HEK293 (cell line): ENCODE measurements at regions not wholly inside any gene's neighbourhood (a gene's known extent, or its start where the extent isn't known, plus 50 kb on each side); places are given as distances from the start of the nearest gene placed in this dataset.

Experiments
- CTCF ChIA-PET: fragments of 350-600 bp; formaldehyde crosslinking; extraction: SDS; loops from one replicate; lab custom pipeline; 2021; ENCODE audit warnings: antibody characterized with exemption; lab: Yijun Ruan, JAX
- POLR2A ChIA-PET: fragments of 300-600 bp; formaldehyde crosslinking; extraction: SDS; loops from one replicate; lab custom pipeline; 2020; ENCODE audit warnings: antibody characterized with exemption, inconsistent platforms; lab: Yijun Ruan, JAX
- H3K27ac ChIP-seq: fragments of 200-500 bp; sonication (Bioruptor generic); 2 replicates; pipeline ENCODE4 v1.5.1; 2014; ENCODE audit warnings: low read depth, low read length, control low read depth, inconsistent platforms; ENCODE audit errors: extremely low read depth
- H3K36me3 ChIP-seq, 2 experiments: fragments of 200-500 bp in 1 of 2; sonication (Bioruptor generic) in 1 of 2; 1 replicate in 1 of 2; 2 replicates in 1 of 2; pipeline ENCODE4 v1.5.1; 2014 to 2017; ENCODE audit warnings: inconsistent platforms in 2 of 2, low read length in 2 of 2; ENCODE audit not compliant: control insufficient read depth in 2 of 2, insufficient read depth in 1 of 2
- H3K4me1 ChIP-seq: fragments of 200-500 bp; sonication (Bioruptor generic); 2 replicates; pipeline ENCODE4 v1.5.1; 2014; ENCODE audit warnings: mild to moderate bottlenecking, low read length, inconsistent platforms; ENCODE audit not compliant: control insufficient read depth, insufficient read depth
- H3K4me3 ChIP-seq: 2 replicates; pipeline ENCODE4 v1.5.1; 2011; ENCODE audit warnings: low read depth, mild to moderate bottlenecking, control low read depth, low read length, moderate library complexity
- H3K9me3 ChIP-seq: fragments of 200-500 bp; sonication (Bioruptor generic); 2 replicates; pipeline ENCODE4 v1.5.1; 2014; ENCODE audit warnings: low read depth, low read length, inconsistent platforms; ENCODE audit not compliant: control insufficient read depth, insufficient read depth
- BCL11A ChIP-seq: fragments of 450-650 bp; formaldehyde crosslinking; IDR thresholded peaks from 2 replicates; pipeline ENCODE4 v1.5.1; 2016; ENCODE audit warnings: low read depth, missing biosample characterization, missing genetic modification characterization
- FEZF1 ChIP-seq: fragments of 450-650 bp; formaldehyde crosslinking; IDR thresholded peaks from 2 replicates; pipeline ENCODE4 v1.5.1; 2016; ENCODE audit warnings: missing biosample characterization, missing genetic modification characterization
- GLI2 ChIP-seq: fragments of 450-650 bp; formaldehyde crosslinking; IDR thresholded peaks from 2 replicates; pipeline ENCODE4; 2017; ENCODE audit warnings: missing biosample characterization, missing genetic modification characterization, low read depth, borderline replicate concordance
- IKZF3 ChIP-seq: fragments of 450-650 bp; IDR thresholded peaks from 2 replicates; pipeline ENCODE4 v1.5.0; 2018; ENCODE audit warnings: missing biosample characterization, mild to moderate bottlenecking, missing genetic modification characterization, moderate library complexity
- OSR2 ChIP-seq: fragments of 450-650 bp; formaldehyde crosslinking; IDR thresholded peaks from 2 replicates; pipeline ENCODE4 v1.5.1; 2016; ENCODE audit warnings: missing biosample characterization, missing genetic modification characterization
- PATZ1 ChIP-seq: fragments of 450-650 bp; formaldehyde crosslinking; IDR thresholded peaks from 2 replicates; pipeline ENCODE4 v1.5.1; 2016; ENCODE audit warnings: missing biosample characterization, missing genetic modification characterization
- SETDB1 ChIP-seq: IDR thresholded peaks from one replicate; pipeline ENCODE4 v1.6.1; 2017; ENCODE audit warnings: mild to moderate bottlenecking, low read length, moderate library complexity, mixed read lengths; ENCODE audit not compliant: insufficient read length
- SP3 ChIP-seq: fragments of 450-650 bp; formaldehyde crosslinking; IDR thresholded peaks from 2 replicates; pipeline ENCODE4 v1.5.1; 2016; ENCODE audit warnings: missing biosample characterization, missing genetic modification characterization
- ZBTB8A ChIP-seq: fragments of 450-650 bp; formaldehyde crosslinking; IDR thresholded peaks from 2 replicates; pipeline ENCODE4 v1.5.1; 2016; ENCODE audit warnings: missing biosample characterization, missing genetic modification characterization
- ZNF138 ChIP-seq: fragments of 450-650 bp; formaldehyde crosslinking; IDR thresholded peaks from 2 replicates; pipeline ENCODE4 v1.5.1; 2016; ENCODE audit warnings: missing biosample characterization, missing genetic modification characterization, borderline replicate concordance
- ZNF146 ChIP-seq: fragments of 450-650 bp; formaldehyde crosslinking; IDR thresholded peaks from 2 replicates; pipeline ENCODE4 v1.5.1; 2016; ENCODE audit warnings: missing biosample characterization, missing genetic modification characterization
- ZNF2 ChIP-seq: fragments of 450-650 bp; formaldehyde crosslinking; IDR thresholded peaks from 2 replicates; pipeline ENCODE4 v1.5.1; 2016; ENCODE audit warnings: missing biosample characterization, missing genetic modification characterization
- ZNF211 ChIP-seq: fragments of 450-650 bp; formaldehyde crosslinking; IDR thresholded peaks from 2 replicates; pipeline ENCODE4 v1.5.1; 2016; ENCODE audit warnings: low read depth, missing biosample characterization, missing genetic modification characterization
- ZNF23 ChIP-seq: fragments of 450-650 bp; formaldehyde crosslinking; IDR thresholded peaks from 2 replicates; pipeline ENCODE4 v1.5.1; 2016; ENCODE audit warnings: missing biosample characterization, missing genetic modification characterization, borderline replicate concordance
- ZNF24 ChIP-seq: fragments of 450-650 bp; formaldehyde crosslinking; IDR thresholded peaks from 2 replicates; pipeline ENCODE4 v1.5.1; 2016; ENCODE audit warnings: missing biosample characterization, missing genetic modification characterization
- ZNF324 ChIP-seq: fragments of 450-650 bp; formaldehyde crosslinking; IDR thresholded peaks from 2 replicates; pipeline ENCODE4 v1.5.1; 2016; ENCODE audit warnings: missing biosample characterization, missing genetic modification characterization
- ZNF335 ChIP-seq: fragments of 450-650 bp; formaldehyde crosslinking; conservative IDR thresholded peaks from 2 replicates; pipeline ENCODE4 v1.5.1; 2016; ENCODE audit warnings: missing biosample characterization, missing genetic modification characterization
- ZNF394 ChIP-seq: fragments of 450-650 bp; formaldehyde crosslinking; IDR thresholded peaks from 2 replicates; pipeline ENCODE4 v1.5.1; 2016; ENCODE audit warnings: missing biosample characterization, missing genetic modification characterization, mild to moderate bottlenecking, moderate library complexity, borderline replicate concordance
- ZNF501 ChIP-seq: fragments of 450-650 bp; formaldehyde crosslinking; IDR thresholded peaks from 2 replicates; pipeline ENCODE4 v1.5.1; 2016; ENCODE audit warnings: missing biosample characterization, missing genetic modification characterization
- ZNF560 ChIP-seq: fragments of 450-650 bp; formaldehyde crosslinking; IDR thresholded peaks from 2 replicates; pipeline ENCODE4 v1.5.1; 2017; ENCODE audit warnings: missing biosample characterization, missing genetic modification characterization, borderline replicate concordance
- ZNF610 ChIP-seq: fragments of 450-650 bp; formaldehyde crosslinking; IDR thresholded peaks from 2 replicates; pipeline ENCODE4 v1.5.1; 2016; ENCODE audit warnings: missing biosample characterization, missing genetic modification characterization, borderline replicate concordance
- ZNF626 ChIP-seq: fragments of 450-650 bp; sonication (Bioruptor Pico); formaldehyde crosslinking; IDR thresholded peaks from 2 replicates; pipeline ENCODE4 v1.5.1; 2018; ENCODE audit warnings: missing biosample characterization, missing genetic modification characterization, inconsistent platforms
- ZNF658 ChIP-seq: fragments of 450-650 bp; formaldehyde crosslinking; IDR thresholded peaks from 2 replicates; pipeline ENCODE4; 2016; ENCODE audit warnings: missing biosample characterization, missing genetic modification characterization
- ZNF670 ChIP-seq: fragments of 450-650 bp; formaldehyde crosslinking; IDR thresholded peaks from 2 replicates; pipeline ENCODE4 v1.5.1; 2016; ENCODE audit warnings: missing biosample characterization, missing genetic modification characterization, low read depth
- ZNF701 ChIP-seq: fragments of 450-650 bp; formaldehyde crosslinking; IDR thresholded peaks from 2 replicates; pipeline ENCODE4 v1.5.1; 2016; ENCODE audit warnings: missing biosample characterization, missing genetic modification characterization
- ZNF704 ChIP-seq: fragments of 450-650 bp; formaldehyde crosslinking; IDR thresholded peaks from 2 replicates; pipeline ENCODE4 v1.5.1; 2016; ENCODE audit warnings: missing biosample characterization, missing genetic modification characterization
- ZNF768 ChIP-seq: fragments of 450-650 bp; formaldehyde crosslinking; IDR thresholded peaks from 2 replicates; pipeline ENCODE4 v1.5.1; 2018; ENCODE audit warnings: missing biosample characterization, mild to moderate bottlenecking, missing genetic modification characterization
- ZNF776 ChIP-seq: fragments of 450-650 bp; formaldehyde crosslinking; IDR thresholded peaks from 2 replicates; pipeline ENCODE4 v1.5.0; 2017; ENCODE audit warnings: missing biosample characterization, missing genetic modification characterization, borderline replicate concordance
- TF ChIP-seq, protein P1 (sequence below): fragments of 450-650 bp; formaldehyde crosslinking; IDR thresholded peaks from 2 replicates; pipeline ENCODE4 v1.5.1; 2016; ENCODE audit warnings: missing biosample characterization, missing genetic modification characterization, low read depth
- TF ChIP-seq, protein P2 (sequence below): fragments of 450-650 bp; formaldehyde crosslinking; IDR thresholded peaks from 2 replicates; pipeline ENCODE4 v1.5.1; 2016; ENCODE audit warnings: missing biosample characterization, missing genetic modification characterization

DNA sequence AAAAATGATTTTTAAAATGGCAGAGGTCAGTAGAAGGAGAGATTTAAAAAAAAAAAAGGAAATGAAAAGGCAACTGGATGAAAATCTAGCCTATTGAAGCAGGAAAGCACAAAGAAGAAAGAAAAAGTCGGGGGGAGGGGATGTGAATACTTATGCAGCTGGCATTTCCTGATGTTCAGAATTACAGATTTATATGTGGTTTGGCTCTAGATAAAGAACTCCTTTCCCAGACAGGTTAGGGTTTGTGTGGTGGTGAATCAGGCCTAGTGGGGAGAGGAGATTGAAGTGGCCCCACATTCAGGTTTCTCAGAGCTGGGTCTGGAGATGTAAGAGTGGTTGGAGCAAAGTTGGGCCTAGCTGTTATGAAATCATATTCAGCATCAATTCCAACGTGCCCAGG, 394.4 kb downstream of the FIGN start:
- no peaks in the 10 kb centered on the region for H3K4me1 ChIP-seq
- ChIA-PET POLR2A (no interaction called here), CTCF (no interaction called here)
- no peak overlapping the region for H3K27ac ChIP-seq
- TF ChIP-seq ZNF335 (tag by site-specific recombination) (no peak), ZNF704 (tag by site-specific recombination) (no peak), ZNF324 (tag by site-specific recombination) (no peak), ZNF24 (tag by site-specific recombination) (no peak), ZNF776 (tag by site-specific recombination) (no peak), ZNF560 (tag by site-specific recombination) (no peak), ZNF23 (tag by site-specific recombination) (no peak), ZNF394 (tag by site-specific recombination) (no peak), ZNF626 (no peak), ZNF2 (tag by site-specific recombination) (no peak), OSR2 (tag by site-specific recombination) (no peak), ZNF610 (tag by site-specific recombination) (no peak), ZNF670 (tag by site-specific recombination) (no peak)
- H3K9me3 ChIP-seq = no peaks in the 10 kb centered on the region
- no peak overlapping the region for H3K4me3 ChIP-seq
- H3K36me3 ChIP-seq = no peaks in the 10 kb centered on the region

DNA sequence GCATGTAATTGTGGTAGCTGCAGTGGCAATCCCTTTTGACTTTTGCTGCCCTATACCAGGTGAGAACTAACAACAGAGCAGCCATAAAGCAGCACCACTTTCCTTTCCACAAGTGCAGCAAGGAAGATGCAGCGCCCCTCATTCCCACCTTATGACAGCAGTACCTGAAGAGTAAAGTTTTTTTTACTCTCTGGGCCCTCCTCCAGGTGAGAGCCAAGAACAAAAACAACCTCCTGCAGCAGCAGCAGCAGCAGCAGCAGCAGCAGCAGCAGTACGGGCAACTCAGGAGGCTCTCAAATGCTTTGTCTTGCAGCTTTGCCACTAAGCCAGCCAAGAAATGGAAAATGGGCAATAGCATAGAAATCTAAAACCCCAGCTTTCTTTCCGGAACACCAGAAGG, 397.5 kb downstream of the FIGN start:
- H3K27ac ChIP-seq = no peak overlapping the region
- TF ChIP-seq IKZF3 (no peak), ZNF701 (tag by site-specific recombination) (no peak), FEZF1 (tag by site-specific recombination) (no peak), SP3 (no peak), BCL11A (tag by site-specific recombination) (no peak), SETDB1 (no peak), GLI2 (tag by site-specific recombination) (no peak), PATZ1 (tag by site-specific recombination) (no peak), ZNF501 (no peak), ZNF211 (tag by site-specific recombination) (no peak), ZNF768 (tag by site-specific recombination) (no peak), ZNF658 (no peak), ZBTB8A (tag by site-specific recombination) (no peak), ZNF138 (no peak), ZNF146 (no peak)
- TF ChIP-seq, protein P1, sequence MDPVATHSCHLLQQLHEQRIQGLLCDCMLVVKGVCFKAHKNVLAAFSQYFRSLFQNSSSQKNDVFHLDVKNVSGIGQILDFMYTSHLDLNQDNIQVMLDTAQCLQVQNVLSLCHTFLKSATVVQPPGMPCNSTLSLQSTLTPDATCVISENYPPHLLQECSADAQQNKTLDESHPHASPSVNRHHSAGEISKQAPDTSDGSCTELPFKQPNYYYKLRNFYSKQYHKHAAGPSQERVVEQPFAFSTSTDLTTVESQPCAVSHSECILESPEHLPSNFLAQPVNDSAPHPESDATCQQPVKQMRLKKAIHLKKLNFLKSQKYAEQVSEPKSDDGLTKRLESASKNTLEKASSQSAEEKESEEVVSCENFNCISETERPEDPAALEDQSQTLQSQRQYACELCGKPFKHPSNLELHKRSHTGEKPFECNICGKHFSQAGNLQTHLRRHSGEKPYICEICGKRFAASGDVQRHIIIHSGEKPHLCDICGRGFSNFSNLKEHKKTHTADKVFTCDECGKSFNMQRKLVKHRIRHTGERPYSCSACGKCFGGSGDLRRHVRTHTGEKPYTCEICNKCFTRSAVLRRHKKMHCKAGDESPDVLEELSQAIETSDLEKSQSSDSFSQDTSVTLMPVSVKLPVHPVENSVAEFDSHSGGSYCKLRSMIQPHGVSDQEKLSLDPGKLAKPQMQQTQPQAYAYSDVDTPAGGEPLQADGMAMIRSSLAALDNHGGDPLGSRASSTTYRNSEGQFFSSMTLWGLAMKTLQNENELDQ (tag by site-specific recombination) = no peak
- TF ChIP-seq, protein P2, sequence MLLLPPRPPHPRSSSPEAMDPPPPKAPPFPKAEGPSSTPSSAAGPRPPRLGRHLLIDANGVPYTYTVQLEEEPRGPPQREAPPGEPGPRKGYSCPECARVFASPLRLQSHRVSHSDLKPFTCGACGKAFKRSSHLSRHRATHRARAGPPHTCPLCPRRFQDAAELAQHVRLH = no peak
- TF ChIP-seq, all 188 proteins: peak for 0
- no peaks in the 10 kb centered on the region for H3K36me3 ChIP-seq
- ChIA-PET POLR2A (no interaction called here), CTCF (interaction anchor here (0.6 kb wide), 1 partner anchor 168 kb away, joined by 3 read pairs; no protein-coding TSS in a partner anchor)
- H3K9me3 ChIP-seq = no peaks in the 10 kb centered on the region
- H3K4me3 ChIP-seq = no peak overlapping the region
- no peaks in the 10 kb centered on the region for H3K4me1 ChIP-seq
